Stimulated activated CD8-positive, alpha-beta memory T cell treated with anti-CD3 and anti-CD28 coated beads, Interleukin-15, amount 100 ng/mL, for 24 hours (primary cell): ENCODE measurements at regions not wholly inside any gene's neighbourhood (a gene's known extent, or its start where the extent isn't known, plus 50 kb on each side); places are given as distances from the start of the nearest gene placed in this dataset.

Experiments used
- DNase-seq: peaks from one replicate; pipeline ENCODE4 v3.0.0-alpha.2; 2020; ENCODE audit warnings: low read depth

DNA sequence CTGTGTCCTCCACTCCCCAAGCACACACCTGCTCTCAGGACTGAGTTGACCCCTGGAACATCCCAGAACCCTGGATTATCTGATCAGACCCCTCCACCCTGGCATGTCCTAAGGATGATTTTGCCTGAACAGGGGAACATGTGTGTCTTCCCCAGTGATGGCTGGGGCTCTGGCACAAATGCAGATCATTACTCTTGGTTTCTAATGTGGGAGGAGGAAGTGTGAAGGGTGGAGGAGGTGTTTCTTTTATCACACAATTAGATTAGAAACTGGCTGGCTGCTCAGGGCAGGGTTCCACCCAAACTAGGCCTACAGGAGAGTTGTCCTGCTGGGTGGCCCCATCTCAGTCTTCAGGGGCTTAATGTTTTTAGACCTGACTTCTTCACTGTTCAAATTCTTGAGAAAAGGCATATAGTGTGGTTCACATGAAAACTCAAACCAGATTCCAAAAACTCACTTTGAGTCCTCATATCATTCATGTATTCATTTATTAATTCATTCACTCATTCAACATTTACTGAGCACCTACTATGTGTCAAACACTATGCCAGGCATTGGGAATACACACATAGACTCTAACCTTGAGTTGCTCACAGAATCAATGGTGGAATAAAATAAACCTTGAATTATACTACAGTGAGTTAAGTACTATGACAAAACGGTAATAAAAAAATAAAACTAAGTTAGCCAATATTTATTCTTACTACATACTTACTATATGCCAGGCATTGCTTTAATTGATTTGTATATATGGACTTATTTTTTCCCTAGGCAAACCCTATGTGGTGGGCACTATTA is 221.8 kb upstream of the JUN start:
- no peak for DNase-seq

DNA sequence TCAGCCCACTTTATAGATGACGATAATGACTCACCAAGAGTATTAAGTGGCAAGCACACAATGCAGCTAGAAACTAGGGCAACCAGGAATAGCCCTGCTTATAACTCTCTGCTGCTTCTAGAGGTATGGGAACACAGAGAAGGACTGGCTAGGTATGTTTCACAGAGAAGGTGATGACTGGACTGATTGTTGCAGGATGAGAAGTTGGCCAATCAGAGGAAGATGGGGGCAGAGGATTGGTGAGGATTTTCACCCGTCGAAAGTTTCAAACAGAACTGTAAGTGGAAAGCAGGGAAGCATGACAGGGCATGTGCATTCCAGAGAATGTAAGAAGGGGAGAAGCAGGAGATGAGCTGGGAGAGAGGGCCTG is 222.4 kb upstream of the JUN start:
- no peak for DNase-seq

DNA sequence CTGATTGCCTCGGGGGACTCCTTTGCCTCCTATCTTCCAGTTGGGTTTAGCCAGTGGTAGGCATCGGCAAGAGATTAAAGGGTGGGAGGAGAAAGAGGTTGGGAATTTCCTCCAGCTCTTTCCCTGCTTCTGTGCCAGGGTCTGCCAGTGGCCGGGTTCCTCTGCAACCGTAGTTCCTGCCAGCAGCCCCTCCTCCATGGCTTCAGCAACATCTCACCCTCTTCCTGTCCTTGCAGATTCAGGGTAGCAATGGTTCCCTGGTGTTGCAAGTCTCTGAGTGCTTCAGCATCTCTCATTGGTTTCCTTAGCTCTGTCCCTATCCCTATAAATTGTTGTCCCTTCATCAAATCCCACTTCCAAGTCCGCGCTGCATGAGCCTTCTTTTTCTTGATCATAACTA is 223.1 kb upstream of the JUN start:
- DNase-seq = no peak

DNA sequence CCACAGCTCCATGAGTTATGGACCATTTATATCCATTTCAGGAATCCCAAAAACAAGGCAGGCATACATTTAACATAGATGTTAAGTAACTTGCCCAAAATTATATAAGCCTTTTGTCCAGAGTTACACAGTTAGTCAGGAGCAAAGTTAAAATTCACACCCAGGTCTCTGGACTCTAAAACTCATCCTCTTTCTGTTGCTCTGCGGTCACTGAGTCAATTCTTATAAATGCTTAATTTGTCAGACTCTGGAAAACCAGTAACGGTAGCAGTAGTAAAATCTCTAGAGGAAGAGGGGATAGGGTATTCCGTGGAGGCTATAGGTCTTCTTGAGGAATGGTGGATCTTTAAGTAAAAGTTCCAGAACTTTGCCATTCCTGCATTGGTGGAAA is 223.6 kb upstream of the JUN start:
- no peak for DNase-seq

DNA sequence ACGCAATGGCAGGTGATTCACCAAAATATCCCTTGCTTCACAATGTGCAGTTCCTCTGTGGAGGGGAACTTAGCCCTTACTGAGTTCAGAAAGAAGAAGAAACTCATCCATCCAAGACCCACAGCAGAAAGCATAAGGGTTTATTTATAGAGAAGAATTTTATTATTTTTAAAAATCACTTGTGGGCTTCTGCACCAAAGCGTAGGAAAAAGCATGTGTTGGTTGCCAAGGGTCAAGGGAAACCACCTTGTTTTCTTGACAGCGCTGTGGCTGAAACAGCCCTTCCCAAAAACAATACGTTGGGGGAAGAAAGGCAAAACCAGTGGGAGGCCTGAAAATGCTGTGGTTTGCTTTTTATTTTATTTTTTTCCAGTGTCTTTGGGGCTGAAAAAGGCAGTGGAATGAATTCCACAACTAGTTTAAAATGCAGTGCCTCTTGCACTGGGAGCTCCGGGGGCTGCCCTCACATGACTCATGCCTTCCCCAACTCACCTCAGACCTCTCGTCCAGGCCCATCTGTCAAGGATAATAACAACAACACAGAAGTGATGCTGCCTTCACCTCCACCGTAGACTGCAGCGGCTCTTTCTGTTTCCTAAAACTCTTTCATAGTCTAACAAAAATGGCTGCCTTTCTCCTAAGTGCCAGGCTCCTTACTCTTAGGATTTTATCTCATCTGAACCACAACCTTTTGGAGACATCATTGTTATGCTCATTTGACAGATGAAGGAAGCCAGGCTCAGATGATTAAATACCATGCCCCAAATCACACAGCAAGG is 224.2 kb upstream of the JUN start:
- DNase-seq = no peak

DNA sequence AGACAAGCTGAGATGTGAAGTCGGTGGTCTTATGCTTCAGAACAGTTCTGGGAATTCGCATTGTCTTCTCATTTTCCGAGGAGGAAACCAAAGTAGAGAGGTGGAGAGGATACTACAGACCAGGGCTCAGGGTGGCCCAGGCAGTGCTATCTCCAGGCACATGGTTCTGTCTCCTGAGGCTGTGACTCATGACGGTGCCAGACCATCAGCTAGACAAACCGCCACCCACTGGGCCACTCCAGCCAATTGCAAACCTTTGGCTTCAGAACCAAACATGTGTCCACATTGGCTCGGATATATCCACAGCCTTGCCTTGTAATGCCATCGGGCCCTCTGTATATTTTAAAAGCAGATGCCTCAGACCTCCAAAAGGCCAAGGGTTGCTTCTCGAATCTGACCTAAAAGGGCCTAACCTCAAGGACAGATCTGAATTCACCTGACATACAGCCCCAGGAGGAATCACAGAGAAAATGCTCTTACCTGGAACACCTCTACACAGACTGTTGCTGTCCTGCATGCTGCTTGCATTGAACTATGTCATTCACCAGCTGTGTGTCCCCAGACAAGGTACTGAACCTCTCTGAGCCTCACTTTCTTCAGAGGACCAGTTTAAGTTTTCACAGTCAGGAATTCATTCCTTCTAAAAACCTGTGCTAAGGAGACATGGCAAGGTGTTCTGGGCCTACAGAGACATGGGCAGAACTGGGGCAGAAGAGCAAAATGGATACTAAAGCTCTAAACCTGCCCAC is 224.9 kb upstream of the JUN start:
- DNase-seq = no peak

DNA sequence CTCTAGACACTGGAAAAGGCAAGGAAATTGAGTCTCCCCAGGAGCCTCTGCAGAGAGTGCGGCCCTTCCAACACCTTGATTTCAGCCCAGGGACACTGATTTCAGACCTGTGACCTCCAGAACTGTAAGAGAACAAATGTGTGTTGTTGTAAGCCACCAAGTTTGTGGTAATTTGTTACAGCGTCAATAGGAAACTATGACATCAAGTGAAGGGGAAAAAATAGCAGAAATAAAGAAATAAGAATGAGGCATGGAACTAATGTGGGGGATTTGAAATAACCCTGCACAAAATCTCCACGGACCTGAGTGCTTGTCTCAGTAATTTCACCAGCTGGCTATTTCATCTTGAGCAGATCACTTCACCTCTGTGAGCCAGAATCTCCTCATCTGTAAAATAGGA is 227.8 kb upstream of the JUN start:
- DNase-seq = no peak

DNA sequence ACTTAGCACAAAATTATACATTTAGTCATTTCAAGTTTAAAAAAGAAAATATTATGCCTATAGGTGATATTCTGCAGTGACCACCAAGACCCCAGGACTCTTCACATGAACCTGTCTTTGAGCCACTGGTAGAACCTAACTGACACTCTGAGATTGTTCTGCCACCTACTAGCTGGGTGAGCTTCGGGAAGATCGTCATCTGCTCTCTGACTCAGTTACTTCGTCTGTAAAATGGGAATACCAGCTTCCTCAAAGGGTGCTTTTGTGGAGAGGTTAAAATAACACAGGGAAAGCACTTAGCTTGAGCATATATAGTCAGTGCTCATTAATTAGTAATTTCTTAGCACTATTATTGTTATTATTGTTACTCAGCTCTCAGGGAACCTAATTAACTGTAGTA is 228.5 kb upstream of the JUN start:
- no peak for DNase-seq

DNA sequence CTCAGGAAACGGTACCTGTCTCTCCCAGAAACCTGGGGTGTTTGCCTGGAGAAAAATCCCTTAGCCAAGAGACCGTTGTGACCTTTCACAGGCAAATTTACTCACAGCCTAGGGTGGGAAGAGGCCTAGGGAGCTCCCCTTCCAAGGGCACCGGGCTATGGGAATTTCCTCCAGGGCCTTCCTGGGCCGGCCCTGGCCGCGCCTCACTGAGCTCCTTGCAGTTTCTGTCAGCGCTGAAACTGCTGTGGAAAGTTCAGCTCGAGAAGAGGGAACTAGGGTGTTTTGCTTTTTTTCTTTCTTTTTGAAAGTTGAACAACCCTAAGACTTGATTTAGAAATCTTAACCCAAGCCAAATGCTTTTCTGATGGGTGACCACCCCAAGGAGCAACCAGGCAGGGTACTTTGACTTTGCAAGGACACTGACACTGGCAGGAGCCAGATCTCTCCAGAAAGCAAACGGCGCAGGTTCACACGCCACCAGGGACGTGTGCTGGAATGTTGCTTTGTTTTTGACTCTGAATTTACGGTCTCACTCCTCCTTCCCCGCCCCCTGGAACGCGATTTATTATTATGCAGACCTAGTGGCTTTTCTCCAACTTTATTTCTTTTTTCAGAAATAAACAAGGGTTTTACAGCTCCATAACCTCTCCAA is 229.6 kb upstream of the JUN start:
- no peak for DNase-seq

DNA sequence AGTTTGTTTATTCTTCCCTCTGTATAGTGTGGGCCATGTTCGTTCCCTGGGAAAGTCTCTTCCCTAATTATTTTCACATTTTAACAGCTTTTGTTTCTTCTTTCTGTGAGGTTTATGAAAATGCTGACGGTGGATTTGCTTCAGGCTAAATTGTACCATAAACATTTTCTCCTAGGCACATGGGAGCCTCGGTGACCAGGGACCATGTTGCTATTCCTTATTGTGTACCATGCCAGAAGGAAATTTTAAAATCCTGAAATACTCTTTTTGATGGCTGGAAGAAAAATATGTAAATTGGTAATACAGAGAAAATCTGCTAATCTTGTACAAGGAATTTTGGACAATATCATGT is 230.1 kb upstream of the JUN start:
- DNase-seq = no peak

DNA sequence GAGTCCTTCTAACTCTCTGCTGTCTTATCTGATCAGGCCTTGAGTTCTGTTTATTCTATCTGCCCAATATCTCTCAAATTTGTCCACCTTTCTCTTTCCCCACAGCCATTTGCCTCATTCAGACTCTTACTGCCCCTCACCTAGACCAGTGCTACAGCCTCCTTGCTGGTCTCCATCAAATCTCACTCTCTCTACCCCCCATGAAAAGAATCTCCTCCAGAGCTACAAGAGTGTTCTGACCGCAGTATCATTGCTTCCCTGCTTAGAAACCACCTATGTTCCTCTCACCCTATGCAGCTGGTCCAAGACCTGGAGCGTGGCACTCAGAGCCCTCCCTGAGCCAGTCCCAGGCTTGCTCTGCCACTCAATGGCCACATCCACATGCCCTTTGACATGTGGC is 231.0 kb upstream of the JUN start:
- DNase-seq = no peak

DNA sequence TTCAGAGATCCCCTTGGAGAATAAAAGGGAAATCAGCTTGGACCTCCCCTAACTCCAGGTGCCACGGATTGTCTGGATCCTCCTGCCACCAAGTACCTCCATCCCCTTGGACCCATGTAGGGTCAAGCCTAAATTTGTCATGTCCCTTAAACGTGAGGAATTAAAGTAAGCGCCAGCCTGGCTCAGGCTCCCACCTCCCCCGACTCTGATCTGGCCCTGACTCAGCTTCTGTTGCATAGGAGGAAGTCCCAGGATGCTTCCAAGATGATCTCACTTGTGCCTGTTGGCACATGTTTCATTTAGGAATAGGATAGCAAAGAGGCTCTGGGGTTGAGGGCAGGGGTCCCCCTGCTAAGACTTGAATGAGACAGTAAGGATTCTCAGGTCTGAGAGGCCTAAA is 231.9 kb upstream of the JUN start:
- DNase-seq = no peak

DNA sequence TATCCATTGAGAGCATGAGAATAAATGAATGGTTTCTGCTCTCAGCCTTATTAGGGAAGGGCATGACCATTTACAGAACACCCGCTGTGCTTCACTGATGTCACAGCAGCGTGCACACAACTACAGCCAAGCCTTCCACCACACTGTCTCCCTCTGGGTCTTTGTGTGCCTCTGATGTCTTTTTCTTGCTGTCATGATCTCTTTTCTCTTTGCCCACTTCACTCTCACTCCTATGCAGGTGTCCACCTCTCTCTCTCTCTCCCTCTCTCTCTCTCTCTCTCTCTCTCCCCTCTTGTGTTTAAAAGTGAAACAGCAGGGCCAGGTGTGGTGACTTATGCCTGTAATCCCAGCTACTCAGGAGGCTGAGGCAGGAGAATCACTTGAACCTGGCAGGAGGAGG is 232.5 kb upstream of the JUN start:
- no peak for DNase-seq

DNA sequence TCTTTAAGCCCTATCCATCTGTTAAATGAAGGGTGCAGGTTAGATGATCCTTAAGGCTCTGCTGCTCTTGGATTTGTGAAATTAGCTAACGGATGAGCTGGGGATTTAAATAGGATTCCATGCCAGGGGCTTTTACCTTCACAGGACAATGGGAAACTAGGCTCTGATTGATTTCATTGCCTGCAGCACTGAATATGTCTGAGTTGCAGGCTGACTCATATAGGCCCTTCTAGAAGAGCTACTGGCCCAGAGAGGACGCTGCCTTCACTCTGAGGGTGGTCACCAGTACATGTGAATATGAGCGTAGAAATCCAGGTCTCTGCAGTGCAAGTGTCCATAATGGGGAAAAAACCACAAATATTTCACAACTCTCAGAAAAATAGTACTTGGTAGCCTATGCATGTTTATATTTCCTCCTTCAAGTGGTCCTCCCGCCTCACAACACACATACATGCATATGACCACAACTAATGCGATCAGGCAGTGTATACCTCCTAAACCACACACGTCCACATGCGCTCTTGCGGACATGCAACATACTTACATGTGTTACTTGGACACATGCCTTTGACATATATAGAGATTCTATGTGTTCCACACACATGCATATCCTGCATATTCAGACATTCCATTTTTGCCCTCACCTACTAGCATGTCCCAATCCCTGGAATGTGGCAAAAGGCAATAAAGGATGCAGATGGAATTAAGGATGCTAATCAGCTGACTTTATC is 233.8 kb upstream of the JUN start:
- no peak for DNase-seq

DNA sequence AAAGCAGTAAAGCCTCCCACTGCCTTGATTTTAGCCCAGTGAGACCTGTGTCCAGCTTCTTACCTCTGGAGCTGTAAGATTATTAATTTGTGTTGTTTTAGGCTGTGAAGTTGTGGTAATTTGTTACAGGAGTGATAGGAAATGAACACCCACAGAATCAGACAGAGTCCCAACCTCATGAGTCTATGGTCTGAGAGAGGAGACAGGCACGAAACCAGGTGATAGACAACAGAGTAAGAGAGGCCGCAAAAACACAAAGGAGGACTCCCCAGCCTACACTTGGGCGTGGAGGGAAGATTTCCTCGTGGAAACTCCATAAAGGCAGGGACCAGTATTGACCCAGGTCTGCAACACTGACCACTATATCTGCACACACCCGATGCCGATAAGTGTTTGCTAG is 234.6 kb upstream of the JUN start:
- no peak for DNase-seq

DNA sequence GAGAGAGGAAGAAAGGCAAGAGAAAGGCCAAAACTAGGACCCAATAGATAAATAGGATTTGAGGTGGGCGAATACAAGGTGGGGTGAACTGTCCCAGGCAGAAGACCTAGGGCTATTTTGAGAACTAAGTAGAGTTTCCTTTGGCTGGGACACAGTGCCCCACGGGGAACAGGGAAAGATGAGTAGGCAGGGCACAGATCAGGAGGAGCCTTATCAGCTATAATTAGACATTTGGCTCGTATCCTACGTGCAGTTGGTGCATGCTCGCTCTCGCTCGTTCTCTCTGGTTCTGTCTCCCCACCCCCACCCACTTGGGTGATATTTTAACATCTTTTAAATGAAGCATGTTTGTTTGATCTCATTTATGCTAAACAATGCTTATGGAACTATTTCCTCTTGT is 235.0 kb upstream of the JUN start:
- DNase-seq = no peak

DNA sequence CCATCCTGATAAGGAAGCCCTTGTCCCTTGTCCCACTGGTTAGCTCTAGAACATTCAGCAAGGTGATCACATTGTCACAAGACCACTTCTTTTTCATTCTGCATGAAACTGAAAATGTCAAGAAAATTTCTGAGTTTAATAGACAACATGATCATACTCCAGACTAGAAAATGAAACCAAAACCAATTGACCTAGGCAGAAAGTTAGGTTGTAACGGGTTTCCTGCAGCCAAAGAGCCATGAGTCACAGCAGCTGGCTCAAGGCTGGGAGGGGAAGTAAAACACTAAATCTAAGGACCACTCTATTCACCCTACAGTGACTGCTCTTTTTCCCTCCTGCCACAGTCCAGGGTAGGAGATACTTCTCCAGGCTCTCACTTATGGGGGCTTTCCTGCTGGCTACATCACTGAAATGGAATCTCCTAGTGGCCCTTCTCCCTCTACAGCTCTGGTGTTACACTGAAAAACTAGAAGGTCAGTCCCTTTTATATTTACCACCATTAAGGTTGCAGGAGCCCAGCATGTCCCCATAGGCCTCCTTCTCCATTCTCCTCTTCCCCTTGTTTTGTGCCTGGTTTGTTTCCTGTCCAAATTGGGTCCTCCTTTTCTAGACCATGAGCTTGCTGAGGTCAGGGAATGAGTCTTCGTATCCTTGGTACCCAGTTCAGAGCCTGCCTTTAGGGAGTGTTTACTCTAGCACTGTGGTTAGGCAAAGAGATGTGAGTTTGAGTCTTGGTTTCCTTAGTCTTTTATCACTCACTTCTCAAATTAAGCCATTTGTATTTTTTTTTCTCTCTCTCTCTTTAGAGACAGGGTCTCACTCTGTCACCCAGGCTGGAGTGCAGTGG is 236.5 kb upstream of the JUN start:
- DNase-seq = no peak

DNA sequence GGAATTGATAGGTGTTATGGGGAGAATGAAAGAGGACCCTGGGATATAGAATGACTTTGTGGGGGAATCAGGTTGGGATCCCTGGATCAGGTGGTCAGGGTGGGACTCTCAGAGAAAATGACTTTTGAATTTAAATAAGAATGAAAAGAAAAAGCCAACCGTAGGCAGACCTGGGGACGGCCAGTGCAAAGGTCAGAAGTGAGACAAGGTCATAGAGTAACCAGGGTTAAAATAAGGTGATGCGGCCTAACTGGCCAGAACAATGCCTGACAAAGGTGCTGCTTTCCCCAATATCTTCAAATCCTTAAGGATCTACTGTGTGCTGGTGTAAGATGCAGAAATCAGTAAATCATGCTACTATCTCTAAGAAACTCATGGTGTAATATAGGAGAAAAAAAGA is 238.4 kb upstream of the JUN start:
- no peak for DNase-seq

DNA sequence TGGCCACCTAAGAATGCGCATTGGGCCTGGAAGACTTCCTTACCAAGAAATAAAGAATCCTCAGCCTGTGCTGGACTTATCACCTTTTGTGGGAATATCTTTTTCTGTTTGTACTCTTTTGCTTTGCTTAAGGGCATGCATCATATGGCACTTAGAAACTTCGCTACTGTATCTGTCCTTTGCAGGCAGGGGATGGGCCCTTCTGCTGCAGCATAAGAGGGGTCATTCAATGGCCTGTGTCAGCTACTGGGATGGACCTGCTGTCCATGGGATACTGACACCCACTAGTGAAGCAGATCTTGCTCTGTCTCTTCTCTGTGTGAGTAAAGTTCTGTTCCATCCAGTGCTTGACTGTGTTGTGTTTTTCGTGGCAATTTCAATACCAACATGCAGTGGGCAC is 239.0 kb upstream of the JUN start:
- no peak for DNase-seq

DNA sequence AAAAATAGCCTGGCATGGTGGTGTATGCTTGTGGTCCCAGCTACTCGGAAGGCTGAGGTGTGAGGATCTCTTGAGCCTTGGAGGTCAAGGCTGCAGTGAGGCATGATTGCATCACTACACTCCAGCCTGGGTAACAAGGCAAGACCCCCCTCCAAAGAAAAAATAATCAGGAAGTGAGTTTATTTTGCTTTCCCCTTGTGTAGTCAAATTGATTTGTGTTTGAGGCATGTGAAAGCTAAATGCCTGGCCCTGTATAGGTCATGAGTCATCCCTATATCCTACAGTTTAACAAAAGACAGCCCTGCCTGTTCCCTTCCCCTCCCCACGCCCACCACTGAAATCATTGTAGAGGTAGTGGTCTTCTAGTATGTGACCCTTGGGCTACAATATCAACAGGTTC is 241.4 kb upstream of the JUN start:
- no peak for DNase-seq

DNA sequence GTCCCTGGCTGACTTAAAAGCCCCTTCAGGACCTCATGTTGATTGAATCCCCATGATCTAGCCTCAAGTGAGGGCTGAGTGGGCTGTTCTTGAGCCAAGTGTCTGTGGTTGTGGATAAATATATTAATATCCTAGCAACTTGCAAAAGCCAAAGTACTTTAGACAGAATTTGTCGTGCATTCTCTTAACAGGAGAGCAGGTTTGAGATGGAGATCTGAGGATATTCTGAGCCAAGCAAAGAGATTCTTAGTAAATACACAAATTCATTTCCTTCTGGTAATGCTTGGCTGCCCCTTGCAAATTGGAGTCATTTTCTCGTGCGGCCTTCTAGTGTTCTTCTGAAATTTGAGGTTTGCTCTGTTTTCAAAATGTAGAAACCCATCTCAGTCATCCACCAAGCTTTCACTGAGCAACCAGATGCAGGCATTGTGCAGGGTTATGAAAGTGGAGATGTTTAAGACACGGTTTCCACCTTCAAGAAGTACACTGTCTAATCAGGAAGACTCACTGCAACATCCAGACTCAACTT is 242.1 kb upstream of the JUN start:
- no peak for DNase-seq
